ENCODE measurements at regions not wholly inside any gene's neighbourhood (a gene's known extent, or its start where the extent isn't known, plus 50 kb on each side); places are given as distances from the start of the nearest gene placed in this dataset.
A peak's percentile ranks its signal among the peaks of the same experiment; 100 is the strongest.

DNA sequence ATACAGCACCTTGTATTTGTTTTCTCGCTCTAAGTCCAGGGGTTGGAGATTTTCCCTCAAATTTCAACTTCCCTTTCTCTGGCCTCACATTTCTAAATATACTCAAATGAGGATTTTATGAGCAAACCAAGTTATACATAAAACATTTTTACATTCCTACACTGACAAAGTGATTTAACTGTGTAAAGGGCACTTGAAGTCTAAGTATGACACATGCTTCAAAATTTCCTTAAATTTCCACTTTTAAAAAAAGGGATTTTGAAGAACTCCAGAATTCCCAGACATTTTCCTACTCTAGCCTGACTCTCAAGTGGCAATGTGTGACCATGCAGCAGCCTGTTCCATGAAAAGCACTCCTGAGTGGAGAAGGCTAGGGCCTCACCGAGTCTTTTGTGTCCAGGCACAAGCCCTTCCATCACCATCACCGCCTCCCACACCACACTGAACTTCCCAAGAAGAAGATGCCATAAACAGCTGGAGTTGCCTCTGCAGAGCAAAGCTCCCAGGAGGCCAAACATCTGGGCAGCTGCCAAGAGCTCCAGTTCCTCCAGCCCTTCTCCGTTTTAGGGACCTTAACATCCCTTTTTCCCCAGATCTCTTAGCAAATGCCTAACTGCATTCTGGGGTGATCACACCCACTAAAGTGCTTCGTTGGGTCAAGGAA is 68.9 kb downstream of the NCR2 start:
- DNase-seq: no peak

DNA sequence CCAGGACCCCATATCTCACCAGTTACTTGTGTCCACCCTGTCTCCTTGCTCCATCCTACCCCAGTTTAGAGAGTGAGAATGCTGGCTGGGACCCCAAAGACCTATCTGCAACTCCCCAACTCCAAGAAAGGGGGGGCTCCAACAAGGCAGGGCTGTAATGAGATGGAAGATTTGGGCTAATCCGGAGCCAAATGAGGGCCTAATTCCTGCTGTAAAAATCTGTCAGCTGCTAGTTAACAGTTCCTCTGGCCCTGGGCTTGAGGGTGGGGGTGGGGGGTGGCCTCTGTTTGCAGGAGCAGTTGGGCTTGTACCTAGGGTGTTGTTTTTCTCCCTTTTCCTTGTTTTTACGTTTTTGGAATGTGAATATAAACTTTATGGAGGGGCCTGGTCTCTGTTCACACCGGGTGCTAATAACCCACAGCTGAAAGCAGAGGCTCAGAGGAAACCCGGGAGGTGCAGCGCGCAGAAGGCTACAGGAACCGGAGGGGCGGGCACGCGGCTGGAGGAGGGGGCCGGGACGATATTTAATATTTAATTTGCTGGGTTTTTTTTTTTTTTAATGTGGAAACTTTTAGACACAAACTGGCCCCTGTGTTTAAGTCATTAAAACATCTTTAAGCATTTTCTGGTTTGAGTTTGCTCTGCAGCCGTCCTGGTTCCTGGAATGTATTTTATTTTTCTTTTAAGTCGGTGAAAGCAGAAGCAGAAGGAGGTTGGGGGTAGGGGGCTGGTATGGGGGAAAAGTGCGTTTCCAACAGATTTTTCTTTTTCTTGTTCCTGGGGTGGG is 70.7 kb downstream of the NCR2 start:
- no peak for DNase-seq

GRCh38 chr6:41406728-41407489 is 71.5 kb downstream of the NCR2 start:
- no peak for DNase-seq

DNA sequence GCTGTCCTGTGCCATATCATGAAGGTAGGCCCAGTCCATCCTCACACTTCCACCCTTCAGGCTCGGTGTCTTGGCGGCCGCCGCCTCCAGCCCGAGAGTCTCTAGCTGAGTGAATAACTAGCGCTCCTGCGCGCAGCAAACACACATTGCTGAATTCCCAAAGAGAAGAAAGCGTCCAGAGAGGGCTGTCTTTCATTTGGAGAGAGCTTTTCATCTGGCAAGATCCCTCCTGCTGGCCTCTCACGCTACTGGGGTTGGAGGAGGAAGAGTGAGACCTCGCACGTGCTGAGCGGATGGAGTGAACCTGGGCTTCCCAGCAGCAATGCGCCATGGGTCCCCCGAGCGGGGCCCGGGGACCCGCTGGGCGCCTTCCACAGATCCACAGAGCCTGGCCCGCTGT is 73.2 kb downstream of the NCR2 start:
- DNase-seq: no peak

DNA sequence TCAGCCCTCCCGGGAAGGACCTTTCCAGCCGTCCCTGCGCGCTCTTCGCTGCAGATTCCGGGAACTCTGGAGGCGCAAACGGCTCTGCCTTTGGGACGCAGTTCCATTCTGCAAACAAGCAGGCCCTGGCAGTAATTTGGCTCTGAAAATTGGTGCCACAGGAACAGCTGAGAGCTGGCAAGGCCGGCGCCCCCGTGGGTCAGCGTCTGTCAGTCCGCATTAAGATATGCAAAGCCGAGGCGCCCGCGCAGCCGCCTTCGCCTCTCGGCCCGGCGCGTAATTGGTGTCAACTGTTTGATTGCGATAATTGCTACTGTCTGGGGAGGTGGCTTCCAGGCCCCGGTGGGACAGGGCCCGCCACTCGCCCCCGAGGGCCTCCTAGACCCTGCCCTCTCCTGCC is 73.6 kb downstream of the NCR2 start:
- DNase-seq: no peak

- DNase-seq: no peak
These were observed 74.1 kb downstream of the NCR2 start for GRCh38 chr6:41409489-41409888.

GRCh38 chr6:41411961-41412360 is 76.6 kb downstream of the NCR2 start:
- no peak for DNase-seq

GRCh38 chr6:41413250-41413649 is 77.8 kb downstream of the NCR2 start:
- DNase-seq: no peak

GRCh38 chr6:41416501-41416837 is 81.1 kb downstream of the NCR2 start:
- DNase-seq: no peak

GRCh38 chr6:41418741-41419140 is 83.3 kb downstream of the NCR2 start:
- no peak for DNase-seq

DNA sequence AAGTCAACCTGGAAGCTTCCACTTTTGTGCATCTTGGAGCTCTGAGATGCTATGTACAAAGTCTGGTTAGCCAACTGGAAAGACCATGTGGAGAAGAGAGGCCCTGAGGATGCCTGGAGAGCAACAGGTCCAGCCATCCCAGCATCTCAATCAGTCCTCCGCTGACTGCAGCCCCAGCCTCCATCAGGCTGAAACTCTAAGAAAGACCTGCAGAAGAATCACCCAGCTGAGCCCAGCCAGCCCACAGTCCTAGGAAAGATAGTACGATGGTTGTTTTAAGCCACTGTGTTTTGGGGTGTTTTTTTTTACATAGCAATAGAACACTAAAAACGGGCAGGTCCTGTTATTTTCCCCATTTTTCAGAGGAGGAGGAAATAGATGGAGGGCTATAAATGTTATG is 84.0 kb downstream of the NCR2 start:
- DNase-seq: no peak

GRCh38 chr6:41420186-41420585 is 84.8 kb downstream of the NCR2 start:
- no peak for DNase-seq

DNA sequence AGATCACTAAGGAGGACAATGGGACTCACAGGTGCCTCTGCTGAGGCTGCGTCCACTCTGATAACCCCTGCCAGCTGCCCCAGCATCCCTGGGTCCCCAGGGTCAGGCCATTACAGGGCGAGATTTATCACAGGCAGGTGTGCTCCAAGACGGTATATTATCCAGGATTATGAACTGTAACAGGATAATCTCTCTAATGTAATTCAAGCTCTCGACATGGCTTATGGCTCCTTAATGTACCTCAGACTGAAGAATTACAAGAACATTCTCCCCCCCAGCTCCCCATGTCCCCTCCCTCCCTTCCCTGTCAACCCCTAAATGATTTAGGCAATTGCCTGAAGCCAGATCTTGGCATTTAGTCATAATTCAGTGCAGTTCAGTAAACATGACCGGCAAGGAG is 86.8 kb downstream of the NCR2 start:
- no peak for DNase-seq

DNA sequence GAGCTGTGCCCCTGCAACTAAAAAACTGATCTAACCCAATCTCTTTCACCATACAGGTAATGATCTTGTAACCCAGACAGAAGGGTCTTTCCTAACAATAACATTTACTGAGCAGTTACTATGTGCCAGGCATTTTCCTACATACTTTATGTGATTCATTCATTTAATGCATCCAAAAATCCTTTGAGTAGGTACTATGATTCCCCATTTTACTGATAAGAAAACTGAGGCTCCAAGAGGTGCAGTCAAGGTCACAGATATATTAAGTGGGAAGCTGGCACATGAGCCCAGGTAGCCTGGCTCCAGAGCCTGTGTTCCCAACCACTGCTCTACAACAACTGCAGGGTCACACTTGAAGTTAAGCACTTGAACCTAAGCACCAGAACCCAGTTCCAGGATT is 87.6 kb downstream of the NCR2 start:
- no peak for DNase-seq

- DNase-seq: peak; percentile 78
These were observed 89.1 kb downstream of the NCR2 start for GRCh38 chr6:41424370-41425058.

DNA sequence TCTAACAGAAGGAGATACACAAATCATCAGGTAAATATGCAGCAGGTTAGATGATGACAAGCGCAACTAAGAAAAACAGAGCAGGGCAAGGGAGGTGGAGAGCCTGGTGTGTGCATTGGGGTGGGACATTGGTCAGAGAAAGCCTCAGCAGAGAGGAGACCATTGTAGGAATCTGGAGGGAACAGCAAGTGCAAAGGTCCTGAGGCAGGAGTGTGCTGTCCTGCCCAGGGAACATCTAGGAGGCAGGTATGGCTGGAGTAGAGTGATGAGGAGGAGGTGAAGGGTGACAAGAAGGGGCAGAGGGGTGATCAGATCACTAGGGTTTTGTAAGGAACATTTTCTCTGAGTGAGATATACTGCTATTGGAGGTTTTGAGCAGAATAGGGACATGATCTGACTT is 90.1 kb downstream of the NCR2 start:
- DNase-seq: no peak

- peak; percentile 29 for DNase-seq
These were observed 91.0 kb downstream of the NCR2 start for GRCh38 chr6:41426438-41426851.

DNA sequence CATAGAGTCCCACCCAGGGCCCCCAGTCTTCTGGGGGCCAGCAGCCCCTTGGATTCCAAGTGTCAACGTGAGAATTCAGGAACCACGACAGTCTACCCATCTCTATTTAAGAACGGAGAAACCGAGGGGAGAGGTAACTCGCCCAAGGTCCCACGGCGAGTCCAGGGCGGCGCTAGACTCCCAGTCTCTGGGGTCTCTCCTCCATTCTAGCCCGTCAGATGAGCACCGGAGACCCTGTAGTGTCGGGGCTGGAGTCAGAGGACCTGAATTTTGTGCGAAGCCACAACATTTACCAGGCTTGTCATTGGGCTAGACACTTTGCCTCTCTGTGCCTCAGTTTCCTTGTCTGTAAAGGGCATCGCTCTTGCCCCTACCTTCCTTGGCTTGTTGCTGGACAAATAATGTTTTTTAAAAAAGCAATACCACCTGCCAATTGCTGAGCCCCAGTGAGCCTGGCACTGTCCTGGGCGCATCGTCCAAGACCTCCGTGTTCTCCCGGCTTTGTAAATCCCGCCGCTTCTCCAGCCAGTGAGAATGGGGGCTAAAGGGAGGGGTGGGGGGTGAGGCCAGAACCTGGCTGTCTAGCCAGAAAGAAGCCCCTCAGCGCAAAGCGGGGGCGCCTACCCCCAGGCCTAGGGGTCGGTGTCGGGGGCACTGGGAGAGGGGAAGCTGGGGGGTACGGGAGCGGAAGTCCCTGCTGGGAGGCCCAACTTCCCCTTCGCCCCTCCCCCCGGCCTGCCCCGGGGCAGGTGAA is 91.7 kb downstream of the NCR2 start:
- no peak for DNase-seq

GRCh38 chr6:41427642-41428335 is 92.4 kb downstream of the NCR2 start:
- peak; percentile 41 for DNase-seq

DNA sequence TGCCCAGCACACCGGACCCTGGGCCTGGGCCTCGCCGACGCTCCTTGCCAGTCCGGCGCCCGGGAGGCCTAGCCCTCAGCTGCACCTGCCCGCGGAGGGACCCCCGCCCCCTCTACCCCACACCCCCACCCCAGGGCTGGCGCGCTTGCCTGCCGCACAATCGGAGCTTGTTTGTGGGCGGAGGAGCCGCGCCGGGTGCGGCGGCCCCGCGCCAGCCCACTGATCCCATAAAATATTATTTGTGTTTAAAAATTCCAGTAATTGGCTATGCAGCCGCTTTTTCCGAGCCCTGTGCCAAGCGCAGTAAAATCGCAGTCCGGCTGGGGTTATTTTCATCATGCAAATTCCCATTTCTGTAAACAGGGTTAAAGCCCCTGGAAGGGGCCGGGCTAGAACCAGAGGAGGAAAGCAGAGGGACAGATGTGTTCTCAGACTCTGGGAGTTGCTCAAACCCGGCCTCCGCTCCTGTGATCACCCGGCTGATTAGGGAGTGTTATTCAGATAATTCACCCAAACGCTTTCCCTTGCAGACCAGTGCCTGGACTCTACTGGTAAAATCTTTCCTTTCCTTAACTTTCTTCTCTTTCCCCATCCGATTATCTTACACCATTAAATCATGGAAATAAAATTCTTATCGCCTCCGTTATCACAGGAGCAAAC is 93.1 kb downstream of the NCR2 start:
- DNase-seq: no peak

DNA sequence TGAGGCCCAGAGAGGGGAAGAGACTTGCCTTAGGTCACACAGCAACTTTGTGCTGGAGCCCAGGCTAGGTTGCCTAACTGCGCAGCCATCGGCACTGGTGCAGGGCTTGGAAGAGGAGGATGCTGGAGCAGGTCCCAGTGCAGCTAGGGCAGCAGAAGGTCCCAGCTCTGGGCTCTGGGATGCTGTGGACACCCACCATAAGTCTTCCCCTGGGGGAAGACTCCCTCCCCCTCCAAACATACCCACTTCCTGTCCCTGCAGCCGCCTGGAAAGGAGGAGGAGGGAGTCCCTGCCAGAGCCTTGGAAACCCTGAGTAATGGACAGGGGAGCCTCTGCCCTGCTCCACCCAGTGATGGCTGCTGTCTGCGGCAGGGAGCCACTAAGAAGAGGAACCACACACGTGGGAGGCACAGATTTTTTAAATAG is 93.6 kb downstream of the NCR2 start:
- no peak for DNase-seq
